Immature natural killer cell (primary cell): ENCODE measurements at regions not wholly inside any gene's neighbourhood (a gene's known extent, or its start where the extent isn't known, plus 50 kb on each side); places are given as distances from the start of the nearest gene placed in this dataset.

Experiments used
- DNase-seq, 3 donors: peaks; one replicate each; pipeline ENCODE4 v3.0.0; 2022; ENCODE audit warnings: mixed read lengths in 1 of 3
- H3K27ac Mint-ChIP-seq, 6 donors: one replicate each; pipeline ENCODE4 v1.8.0; 2020; ENCODE audit warnings: mixed read lengths in 6 of 6, mild to moderate bottlenecking in 5 of 6, inconsistent platforms in 4 of 6, moderate library complexity in 3 of 6
- H3K27me3 Mint-ChIP-seq, 3 donors: one replicate each; pipeline ENCODE4 v1.8.0; 2020 to 2021; ENCODE audit warnings: low read depth in 3 of 3, mild to moderate bottlenecking in 3 of 3, mixed read lengths in 3 of 3, moderate library complexity in 3 of 3, inconsistent platforms in 1 of 3
- H3K36me3 Mint-ChIP-seq, 3 donors: one replicate each; pipeline ENCODE4 v1.8.0; 2020; ENCODE audit warnings: mixed read lengths in 3 of 3, inconsistent platforms in 2 of 3, mild to moderate bottlenecking in 2 of 3
- H3K4me1 Mint-ChIP-seq, 2 donors: one replicate each; pipeline ENCODE4 v1.8.0; 2020; ENCODE audit warnings: inconsistent platforms in 2 of 2, mild to moderate bottlenecking in 2 of 2, mixed read lengths in 2 of 2, moderate library complexity in 1 of 2
- H3K4me3 Mint-ChIP-seq, 5 donors: one replicate each; pipeline ENCODE4 v1.8.0; 2020; ENCODE audit warnings: mild to moderate bottlenecking in 5 of 5, mixed read lengths in 5 of 5, inconsistent platforms in 3 of 5, moderate library complexity in 3 of 5
- H3K9me3 Mint-ChIP-seq, 6 donors: one replicate each; pipeline ENCODE4 v1.8.0; 2020; ENCODE audit warnings: mild to moderate bottlenecking in 6 of 6, mixed read lengths in 6 of 6, inconsistent platforms in 4 of 6, moderate library complexity in 3 of 6

- Mint-ChIP-seq H3K27ac (no peak overlapping the region), H3K4me1 (no peaks in the 10 kb centered on the region), H3K4me3 (no peak overlapping the region), H3K9me3 (peaks cover 0 to 14% (median under 1%) of the 10 kb centered on the region in 6 donors), H3K27me3 (peaks cover 0 to 2% (median 0%) of the 10 kb centered on the region in 3 donors), H3K36me3 (peaks cover 0 to 4% (median 0%) of the 10 kb centered on the region in 3 donors)
- DNase-seq, result no peak
These were observed 437.1 kb downstream of the DCDC2C start for GRCh38 chr2:4140281-4140970.

GRCh38 chr2:4144731-4145130 lies 441.4 kb downstream of the DCDC2C start:
- Mint-ChIP-seq H3K4me3 (no peak overlapping the region), H3K27ac (no peak overlapping the region), H3K36me3 (no peaks in the 10 kb centered on the region), H3K9me3 (peaks cover under 1 to 17% (median 6%) of the 10 kb centered on the region in 6 donors), H3K27me3 (peaks cover 0 to 2% (median under 1%) of the 10 kb centered on the region in 3 donors), H3K4me1 (no peaks in the 10 kb centered on the region)
- DNase-seq, result no peak

GRCh38 chr2:4151521-4151920 lies 448.1 kb downstream of the DCDC2C start:
- peaks cover 0 to 2% (median 2%) of the 10 kb centered on the region in 3 donors for H3K27me3 Mint-ChIP-seq
- H3K9me3 Mint-ChIP-seq, result peaks cover 9 to 47% (median 16%) of the 10 kb centered on the region in 6 donors
- no peak for DNase-seq
- no peak overlapping the region for H3K27ac Mint-ChIP-seq
- H3K4me1 Mint-ChIP-seq, result no peaks in the 10 kb centered on the region
- no peak overlapping the region for H3K4me3 Mint-ChIP-seq
- peaks cover 0 to 4% (median 0%) of the 10 kb centered on the region in 3 donors for H3K36me3 Mint-ChIP-seq

GRCh38 chr2:4152051-4152450 lies 448.7 kb downstream of the DCDC2C start:
- Mint-ChIP-seq H3K36me3 (peaks cover 0 to 4% (median 0%) of the 10 kb centered on the region in 3 donors), H3K4me1 (no peaks in the 10 kb centered on the region), H3K27me3 (peaks cover 0 to 2% (median 2%) of the 10 kb centered on the region in 3 donors), H3K27ac (no peak overlapping the region), H3K4me3 (no peak overlapping the region), H3K9me3 (peaks cover 9 to 53% (median 18%) of the 10 kb centered on the region in 6 donors)
- no peak for DNase-seq

- H3K27ac Mint-ChIP-seq, result no peak overlapping the region
- H3K9me3 Mint-ChIP-seq, result peaks cover 12 to 48% (median 21%) of the 10 kb centered on the region in 6 donors
- H3K4me1 Mint-ChIP-seq, result no peaks in the 10 kb centered on the region
These were observed 465.5 kb downstream of the DCDC2C start for GRCh38 chr2:4168834-4169233.

GRCh38 chr2:4174796-4175195 lies 471.4 kb downstream of the DCDC2C start:
- Mint-ChIP-seq H3K36me3 (peaks cover 0 to 3% (median 0%) of the 10 kb centered on the region in 3 donors), H3K9me3 (peaks cover 5 to 59% (median 36%) of the 10 kb centered on the region in 6 donors), H3K27ac (no peak overlapping the region), H3K4me3 (no peak overlapping the region), H3K4me1 (no peaks in the 10 kb centered on the region), H3K27me3 (peaks cover 0 to 1% (median 0%) of the 10 kb centered on the region in 3 donors)
- no peak for DNase-seq

More at GRCh38 chr2:4168834-4169233, 465.5 kb downstream of the DCDC2C start:
- H3K27me3 Mint-ChIP-seq, result peaks cover 0 to 4% (median 0%) of the 10 kb centered on the region in 3 donors
- no peak overlapping the region for H3K4me3 Mint-ChIP-seq
- DNase-seq, result no peak
- H3K36me3 Mint-ChIP-seq, result peaks cover 0 to 3% (median 0%) of the 10 kb centered on the region in 3 donors

- no peaks in the 10 kb centered on the region for H3K4me1 Mint-ChIP-seq
- peaks cover 0 to 1% (median 0%) of the 10 kb centered on the region in 3 donors for H3K27me3 Mint-ChIP-seq
- DNase-seq, result no peak
- peaks cover 0 to 3% (median 0%) of the 10 kb centered on the region in 3 donors for H3K36me3 Mint-ChIP-seq
- no peak overlapping the region for H3K4me3 Mint-ChIP-seq
- H3K27ac Mint-ChIP-seq, result no peak overlapping the region
- H3K9me3 Mint-ChIP-seq, result peaks cover 5 to 61% (median 39%) of the 10 kb centered on the region in 6 donors
These were observed 472.0 kb downstream of the DCDC2C start for GRCh38 chr2:4175343-4175742.

GRCh38 chr2:4180631-4181030 lies 477.3 kb downstream of the DCDC2C start:
- H3K4me1 Mint-ChIP-seq, result no peaks in the 10 kb centered on the region
- no peaks in the 10 kb centered on the region for H3K36me3 Mint-ChIP-seq
- peaks cover 0 to 3% (median 0%) of the 10 kb centered on the region in 3 donors for H3K27me3 Mint-ChIP-seq
- peaks cover 6 to 44% (median 23%) of the 10 kb centered on the region in 6 donors for H3K9me3 Mint-ChIP-seq
- no peak for DNase-seq
- H3K27ac Mint-ChIP-seq, result no peak overlapping the region
- no peak overlapping the region for H3K4me3 Mint-ChIP-seq

- Mint-ChIP-seq H3K27ac (no peak overlapping the region), H3K27me3 (peaks cover 0 to 3% (median 0%) of the 10 kb centered on the region in 3 donors), H3K4me1 (no peaks in the 10 kb centered on the region), H3K4me3 (no peak overlapping the region), H3K9me3 (peaks cover 5 to 40% (median 20%) of the 10 kb centered on the region in 6 donors), H3K36me3 (no peaks in the 10 kb centered on the region)
- DNase-seq, result no peak
These were observed 477.7 kb downstream of the DCDC2C start for GRCh38 chr2:4181062-4181461.

GRCh38 chr2:4188561-4188960 lies 485.2 kb downstream of the DCDC2C start:
- Mint-ChIP-seq H3K4me3 (no peak overlapping the region), H3K36me3 (peaks cover 0 to 4% (median 0%) of the 10 kb centered on the region in 3 donors)

GRCh38 chr2:4190548-4190947 lies 487.2 kb downstream of the DCDC2C start:
- Mint-ChIP-seq H3K4me1 (no peaks in the 10 kb centered on the region), H3K27ac (no peak overlapping the region), H3K4me3 (no peak overlapping the region), H3K27me3 (peaks cover 0 to 4% (median 0%) of the 10 kb centered on the region in 3 donors), H3K9me3 (peaks cover 4 to 40% (median 10%) of the 10 kb centered on the region in 6 donors), H3K36me3 (peaks cover 0 to 4% (median 4%) of the 10 kb centered on the region in 3 donors)
- no peak for DNase-seq

More at GRCh38 chr2:4188561-4188960, 485.2 kb downstream of the DCDC2C start:
- Mint-ChIP-seq H3K27me3 (peaks cover 0 to 4% (median 0%) of the 10 kb centered on the region in 3 donors), H3K4me1 (no peaks in the 10 kb centered on the region), H3K9me3 (peaks cover 7 to 28% (median 10%) of the 10 kb centered on the region in 6 donors), H3K27ac (no peak overlapping the region)
- DNase-seq, result no peak

GRCh38 chr2:4192119-4192518 lies 488.7 kb downstream of the DCDC2C start:
- H3K4me1 Mint-ChIP-seq, result no peaks in the 10 kb centered on the region
- peaks cover 0 to 4% (median 0%) of the 10 kb centered on the region in 3 donors for H3K27me3 Mint-ChIP-seq
- no peak for DNase-seq
- peaks cover 0 to 4% (median 4%) of the 10 kb centered on the region in 3 donors for H3K36me3 Mint-ChIP-seq
- H3K4me3 Mint-ChIP-seq, result no peak overlapping the region
- H3K27ac Mint-ChIP-seq, result no peak overlapping the region
- H3K9me3 Mint-ChIP-seq, result peaks cover 4 to 40% (median 12%) of the 10 kb centered on the region in 6 donors

GRCh38 chr2:4214444-4215205 lies 511.2 kb downstream of the DCDC2C start:
- H3K4me1 Mint-ChIP-seq, result no peaks in the 10 kb centered on the region
- H3K36me3 Mint-ChIP-seq, result no peaks in the 10 kb centered on the region
- no peak overlapping the region for H3K27ac Mint-ChIP-seq
- H3K4me3 Mint-ChIP-seq, result no peak overlapping the region
- peaks cover 0 to 2% (median 1%) of the 10 kb centered on the region in 3 donors for H3K27me3 Mint-ChIP-seq
- DNase-seq, result no peak
- peaks cover 2 to 18% (median 14%) of the 10 kb centered on the region in 6 donors for H3K9me3 Mint-ChIP-seq

- DNase-seq, result no peak
- H3K27me3 Mint-ChIP-seq, result peaks cover 2 to 4% (median 2%) of the 10 kb centered on the region in 3 donors
- no peak overlapping the region for H3K27ac Mint-ChIP-seq
- no peaks in the 10 kb centered on the region for H3K36me3 Mint-ChIP-seq
- H3K9me3 Mint-ChIP-seq, result peaks cover 2 to 11% (median 10%) of the 10 kb centered on the region in 6 donors
- H3K4me3 Mint-ChIP-seq, result no peak overlapping the region
- no peaks in the 10 kb centered on the region for H3K4me1 Mint-ChIP-seq
These were observed 514.4 kb downstream of the DCDC2C start for GRCh38 chr2:4217737-4218136.
